GM12801 (cell line): ENCODE measurements at regions not wholly inside any gene's neighbourhood (a gene's known extent, or its start where the extent isn't known, plus 50 kb on each side); places are given as distances from the start of the nearest gene placed in this dataset.

ENCODE experiments used
- TF ChIP-seq, protein P1 (sequence below): IDR thresholded peaks from one replicate; pipeline ENCODE4 v1.5.1; 2011; ENCODE audit warnings: control low read depth; ENCODE audit not compliant: insufficient read length; ENCODE audit errors: extremely low read depth

GRCh38 chr12:108019862-108020261 lies 109.2 kb upstream of the WSCD2 start:
- TF ChIP-seq, protein P1, sequence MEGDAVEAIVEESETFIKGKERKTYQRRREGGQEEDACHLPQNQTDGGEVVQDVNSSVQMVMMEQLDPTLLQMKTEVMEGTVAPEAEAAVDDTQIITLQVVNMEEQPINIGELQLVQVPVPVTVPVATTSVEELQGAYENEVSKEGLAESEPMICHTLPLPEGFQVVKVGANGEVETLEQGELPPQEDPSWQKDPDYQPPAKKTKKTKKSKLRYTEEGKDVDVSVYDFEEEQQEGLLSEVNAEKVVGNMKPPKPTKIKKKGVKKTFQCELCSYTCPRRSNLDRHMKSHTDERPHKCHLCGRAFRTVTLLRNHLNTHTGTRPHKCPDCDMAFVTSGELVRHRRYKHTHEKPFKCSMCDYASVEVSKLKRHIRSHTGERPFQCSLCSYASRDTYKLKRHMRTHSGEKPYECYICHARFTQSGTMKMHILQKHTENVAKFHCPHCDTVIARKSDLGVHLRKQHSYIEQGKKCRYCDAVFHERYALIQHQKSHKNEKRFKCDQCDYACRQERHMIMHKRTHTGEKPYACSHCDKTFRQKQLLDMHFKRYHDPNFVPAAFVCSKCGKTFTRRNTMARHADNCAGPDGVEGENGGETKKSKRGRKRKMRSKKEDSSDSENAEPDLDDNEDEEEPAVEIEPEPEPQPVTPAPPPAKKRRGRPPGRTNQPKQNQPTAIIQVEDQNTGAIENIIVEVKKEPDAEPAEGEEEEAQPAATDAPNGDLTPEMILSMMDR = no peak

DNA sequence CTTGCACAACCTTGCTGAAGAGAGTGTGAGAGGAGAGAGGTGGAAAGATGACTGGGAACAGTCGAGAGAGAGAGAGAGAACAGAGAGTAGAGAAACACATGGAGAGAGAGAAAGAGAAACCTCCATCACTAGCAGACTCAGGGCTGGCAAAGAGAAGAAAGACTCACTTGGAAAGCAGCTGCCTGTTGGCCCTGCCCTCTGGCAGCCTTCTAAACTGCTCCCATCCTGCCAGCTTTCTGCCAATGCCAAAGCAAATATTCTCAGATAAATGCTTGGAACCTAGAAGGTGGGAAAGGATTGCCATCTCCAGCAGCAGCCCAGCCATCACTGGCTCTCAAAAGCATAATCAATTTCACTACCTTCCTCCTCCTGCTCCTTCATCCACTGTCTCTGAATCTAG lies 107.9 kb upstream of the WSCD2 start:
- TF ChIP-seq, protein P1 = no peak

DNA sequence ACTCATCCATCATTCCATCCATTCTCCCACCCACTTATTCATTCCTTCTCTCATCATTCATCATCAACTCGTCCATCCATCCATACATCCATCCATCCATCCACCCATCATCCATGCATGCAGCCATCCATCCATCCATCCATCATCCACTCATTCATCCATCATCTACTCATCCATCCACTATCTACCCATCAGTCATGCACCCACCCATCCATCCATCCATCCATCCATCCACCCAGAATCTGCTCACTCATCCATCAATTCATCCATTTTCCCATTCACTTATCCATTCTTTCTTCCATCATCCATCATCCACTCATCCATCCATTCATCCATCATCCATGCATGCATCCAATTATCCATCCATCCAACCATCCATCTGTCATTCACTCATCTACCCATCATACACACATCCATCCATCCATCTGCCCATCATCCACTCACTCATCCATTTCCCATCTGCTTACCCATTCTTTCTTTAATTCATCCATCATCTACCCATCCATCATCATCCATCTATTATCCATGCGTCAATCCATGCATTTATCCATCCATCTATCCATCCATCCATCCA lies 107.1 kb upstream of the WSCD2 start:
- TF ChIP-seq, protein P1 = no peak

- TF ChIP-seq, protein P1 = no peak
Measured at GRCh38 chr12:108029051-108029835, 99.8 kb upstream of the WSCD2 start.

- TF ChIP-seq, protein P1 = no peak
Measured at GRCh38 chr12:108033090-108033489, 96.0 kb upstream of the WSCD2 start.

- TF ChIP-seq, protein P1 = no peak
Measured at GRCh38 chr12:108035372-108035771, 93.7 kb upstream of the WSCD2 start.

DNA sequence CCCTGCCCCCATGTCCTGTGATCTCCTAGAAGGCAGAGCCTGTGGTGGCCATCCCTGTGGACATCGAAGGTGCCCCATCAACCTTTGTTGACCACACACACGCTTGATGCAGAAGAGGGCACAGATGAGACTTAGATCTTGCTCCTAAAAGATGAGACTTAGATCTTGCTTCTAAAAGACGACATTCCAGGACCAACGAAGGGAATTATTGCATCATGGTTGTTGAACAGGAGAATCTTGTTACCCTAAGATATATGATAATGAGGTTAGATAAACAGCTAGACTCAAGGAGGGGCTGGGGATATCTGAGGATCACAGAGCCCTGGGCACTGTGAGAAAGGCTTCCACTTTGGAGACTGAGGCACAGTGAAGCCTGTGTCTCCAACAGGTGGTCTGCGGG lies 91.1 kb upstream of the WSCD2 start:
- TF ChIP-seq, protein P1 = no peak
